ENCODE measurements at regions not wholly inside any gene's neighbourhood (a gene's known extent, or its start where the extent isn't known, plus 50 kb on each side); places are given as distances from the start of the nearest gene placed in this dataset.

DNA sequence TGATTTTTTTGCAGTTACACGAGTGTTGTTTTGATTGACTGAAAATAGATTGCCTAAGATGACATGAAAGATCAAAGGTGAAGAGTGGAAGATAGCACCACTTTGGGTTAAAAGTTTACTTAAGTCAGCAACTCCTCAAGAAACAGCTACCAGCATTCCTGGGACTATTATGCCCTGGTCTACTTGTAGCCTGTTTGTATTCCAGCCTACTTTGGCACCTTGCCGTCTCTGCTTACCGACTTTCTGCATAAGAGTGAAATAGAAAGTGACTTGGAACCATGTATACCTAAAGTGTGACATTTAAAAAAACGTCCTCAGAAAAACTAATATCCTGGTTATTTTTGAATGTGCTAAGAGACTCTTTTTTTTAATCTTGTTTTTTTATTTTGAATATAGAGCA lies 631.5 kb upstream of the PTBP2 start:
- TF ChIP-seq ATF3 (IDR thresholded peaks at IDR 0.05) (no peak), ATF3 (CRISPR knock-in tag; conservative IDR thresholded peaks at IDR 0.05) (no peak), MTA2 (IDR thresholded peaks at IDR 0.05; ENCODE audit: low read depth) (no peak), KAT2B (IDR thresholded peaks at IDR 0.05; ENCODE audit: low read depth, low read length) (no peak)
